Esophagus (tissue), 2 donors: ENCODE measurements at regions not wholly inside any gene's neighbourhood (a gene's known extent, or its start where the extent isn't known, plus 50 kb on each side); places are given as distances from the start of the nearest gene placed in this dataset.

ENCODE experiments used
- H3K27ac ChIP-seq, 2 donors: one replicate each; pipeline ENCODE4 v1.5.1; 2013; ENCODE audit warnings: low read depth in 2 of 2, mild to moderate bottlenecking in 2 of 2, inconsistent platforms in 1 of 2, low read length in 1 of 2, moderate library complexity in 1 of 2
- H3K27me3 ChIP-seq, 2 donors: one replicate each; pipeline ENCODE4 v1.6.1; 2013; ENCODE audit warnings: low read length in 2 of 2, control low read depth in 1 of 2, mild to moderate bottlenecking in 1 of 2; ENCODE audit not compliant: insufficient read depth in 2 of 2, control insufficient read depth in 1 of 2
- H3K36me3 ChIP-seq, 2 donors: one replicate each; pipeline ENCODE4 v1.6.1; 2013; ENCODE audit warnings: low read length in 1 of 2; ENCODE audit not compliant: control insufficient read depth in 2 of 2, insufficient read depth in 2 of 2
- H3K4me1 ChIP-seq, 2 donors: one replicate each; pipeline ENCODE4 v1.6.1; 2013; ENCODE audit warnings: low read length in 1 of 2; ENCODE audit not compliant: control insufficient read depth in 2 of 2, insufficient read depth in 2 of 2
- H3K4me3 ChIP-seq, 2 donors: one replicate each; pipeline ENCODE4 v1.5.1; 2013; ENCODE audit warnings: low read length in 2 of 2, mild to moderate bottlenecking in 2 of 2, low read depth in 1 of 2, moderate library complexity in 1 of 2
- H3K9me3 ChIP-seq, 2 donors: one replicate each; pipeline ENCODE4 v1.6.1; 2013; ENCODE audit warnings: mild to moderate bottlenecking in 2 of 2, low read depth in 1 of 2, low read length in 1 of 2, moderate library complexity in 1 of 2; ENCODE audit not compliant: control insufficient read depth in 2 of 2, insufficient read depth in 1 of 2
- WGBS, 2 donors: extraction: QIAGEN DNeasy Blood & Tissue Kit; methylation state at CpG; one replicate each; pipeline ENCODE4 v1.1.7; 2013; 5-methylcytosine and 5-hydroxymethylcytosine counted together
- donor health status: healthy with polysubstance abuse.
- donor health status: Bipolar disorder and iron deficiency.

GRCh38 chr2:168300460-168300859, 53.1 kb upstream of the STK39 start:
- Histone ChIP-seq H3K27me3 (no peaks in the 10 kb centered on the region), H3K4me3 (no peak overlapping the region), H3K9me3 (no peaks in the 10 kb centered on the region), H3K36me3 (no peaks in the 10 kb centered on the region), H3K27ac (no peak overlapping the region), H3K4me1 (no peaks in the 10 kb centered on the region)
- 38 to 45% methylated on average over 2 of the region's 2 CpGs for WGBS, 2 donors

- Histone ChIP-seq H3K4me1 (no peaks in the 10 kb centered on the region), H3K27ac (no peak overlapping the region), H3K4me3 (no peak overlapping the region), H3K9me3 (no peaks in the 10 kb centered on the region), H3K27me3 (no peaks in the 10 kb centered on the region), H3K36me3 (no peaks in the 10 kb centered on the region)
- 93 to 97% methylated on average over 3 of the region's 3 CpGs for WGBS, 2 donors
These were observed 56.8 kb upstream of the STK39 start for GRCh38 chr2:168304024-168304681.

- H3K4me3 ChIP-seq = no peak overlapping the region
- no peak overlapping the region for H3K27ac ChIP-seq
- H3K4me1 ChIP-seq = peaks cover 0 to 4% of the 10 kb centered on the region in 2 donors
- no peaks in the 10 kb centered on the region for H3K27me3 ChIP-seq
- no peaks in the 10 kb centered on the region for H3K9me3 ChIP-seq
- no peaks in the 10 kb centered on the region for H3K36me3 ChIP-seq
These were observed 60.0 kb upstream of the STK39 start for GRCh38 chr2:168307379-168307778.

GRCh38 chr2:168310580-168310979, 63.2 kb upstream of the STK39 start:
- 92 to 93% methylated on average over 1 of the region's 1 CpG for WGBS, 2 donors
- Histone ChIP-seq H3K4me3 (no peak overlapping the region), H3K36me3 (no peaks in the 10 kb centered on the region), H3K4me1 (peaks cover 0 to 4% of the 10 kb centered on the region in 2 donors), H3K27me3 (no peaks in the 10 kb centered on the region), H3K9me3 (no peaks in the 10 kb centered on the region), H3K27ac (no peak overlapping the region)

GRCh38 chr2:168311261-168311910, 64.0 kb upstream of the STK39 start:
- no peaks in the 10 kb centered on the region for H3K27me3 ChIP-seq
- no peak overlapping the region for H3K4me3 ChIP-seq
- 69 to 74% methylated on average over 2 of the region's 2 CpGs for WGBS, 2 donors
- H3K27ac ChIP-seq = no peak overlapping the region
- H3K36me3 ChIP-seq = no peaks in the 10 kb centered on the region
- H3K9me3 ChIP-seq = no peaks in the 10 kb centered on the region
- peaks cover 0 to 4% of the 10 kb centered on the region in 2 donors for H3K4me1 ChIP-seq

GRCh38 chr2:168312036-168312822, 64.8 kb upstream of the STK39 start:
- Histone ChIP-seq H3K4me1 (peaks cover 0 to 4% of the 10 kb centered on the region in 2 donors), H3K36me3 (no peaks in the 10 kb centered on the region), H3K27ac (no peak overlapping the region), H3K9me3 (no peaks in the 10 kb centered on the region), H3K27me3 (no peaks in the 10 kb centered on the region), H3K4me3 (no peak overlapping the region)
- 16 to 43% methylated on average over 1 of the region's 1 CpG for WGBS, 2 donors

- no peaks in the 10 kb centered on the region for H3K27me3 ChIP-seq
- no peak overlapping the region for H3K27ac ChIP-seq
- WGBS, 2 donors = 94 to 99% methylated on average over 1 of the region's 1 CpG
- no peaks in the 10 kb centered on the region for H3K36me3 ChIP-seq
- H3K4me3 ChIP-seq = no peak overlapping the region
- peaks cover 0 to 4% of the 10 kb centered on the region in 2 donors for H3K4me1 ChIP-seq
- H3K9me3 ChIP-seq = no peaks in the 10 kb centered on the region
These were observed 66.8 kb upstream of the STK39 start for GRCh38 chr2:168314236-168314635.

GRCh38 chr2:168315331-168316072, 68.1 kb upstream of the STK39 start:
- 83% methylated on average over 4 of the region's 4 CpGs for WGBS, 2 donors
- Histone ChIP-seq H3K27me3 (no peaks in the 10 kb centered on the region), H3K4me3 (no peak overlapping the region), H3K36me3 (no peaks in the 10 kb centered on the region), H3K27ac (peak overlapping the region in 1 of 2 donors; percentile 12), H3K9me3 (no peaks in the 10 kb centered on the region), H3K4me1 (peaks cover 0 to 2% of the 10 kb centered on the region in 2 donors)

GRCh38 chr2:168316073-168316440, 68.7 kb upstream of the STK39 start:
- Histone ChIP-seq H3K4me3 (no peak overlapping the region), H3K4me1 (peaks cover 0 to 2% of the 10 kb centered on the region in 2 donors), H3K27me3 (no peaks in the 10 kb centered on the region), H3K9me3 (no peaks in the 10 kb centered on the region), H3K27ac (peak overlapping the region in 1 of 2 donors; percentile 12), H3K36me3 (no peaks in the 10 kb centered on the region)
